Activated CD4-positive, alpha-beta T cell treated with anti-CD3 and anti-CD28 coated beads, Interleukin-2, amount 10 ng/mL, durations not matched to agents 24 days and 14 days (primary cell): ENCODE measurements at regions not wholly inside any gene's neighbourhood (a gene's known extent, or its start where the extent isn't known, plus 50 kb on each side); places are given as distances from the start of the nearest gene placed in this dataset.
"Not testable (repeated sequence)": the region's sequence is repeated elsewhere in the genome, so short reads cannot be mapped to it uniquely, and the experiment has no call there.

Experiments used
- DNase-seq: peaks from one replicate; pipeline ENCODE4 v3.0.0; 2022
- H3K27ac Mint-ChIP-seq: one replicate; pipeline ENCODE4 v1.8.0; 2022; ENCODE audit warnings: mild to moderate bottlenecking, mixed read lengths
- H3K27me3 Mint-ChIP-seq: one replicate; pipeline ENCODE4 v1.8.0; 2022; ENCODE audit warnings: mixed read lengths
- H3K36me3 Mint-ChIP-seq: one replicate; pipeline ENCODE4 v1.8.0; 2022; ENCODE audit warnings: low read depth, mild to moderate bottlenecking, mixed read lengths
- H3K4me1 Mint-ChIP-seq: one replicate; pipeline ENCODE4 v1.8.0; 2021; ENCODE audit warnings: mixed read lengths
- H3K4me3 Mint-ChIP-seq: one replicate; pipeline ENCODE4 v1.8.0; 2022; ENCODE audit warnings: mild to moderate bottlenecking, moderate library complexity, mixed read lengths
- H3K9me3 Mint-ChIP-seq: one replicate; pipeline ENCODE4 v1.8.0; 2021; ENCODE audit warnings: mixed read lengths
- intact Hi-C: fragments of 100-400 bp; cut with micrococcal nuclease; formaldehyde crosslinking; loops from one replicate; pipeline ENCODE4 v1.15.1; 2023

- intact Hi-C loops: loop anchor here (10.0 kb wide), 1 partner anchor 65 kb away; no protein-coding TSS in a partner anchor
- H3K27ac Mint-ChIP-seq: no peak overlapping the region
- H3K4me3 Mint-ChIP-seq: no peak overlapping the region
- no peaks in the 10 kb centered on the region for H3K4me1 Mint-ChIP-seq
- DNase-seq: no peak
- H3K9me3 Mint-ChIP-seq: no peaks in the 10 kb centered on the region
- no peaks in the 10 kb centered on the region for H3K27me3 Mint-ChIP-seq
- H3K36me3 Mint-ChIP-seq: no peaks in the 10 kb centered on the region
Measured at GRCh38 chr7:16369855-16370254, 51.5 kb downstream of the CRPPA start.

- H3K9me3 Mint-ChIP-seq, H3K4me3 Mint-ChIP-seq, H3K27me3 Mint-ChIP-seq, intact Hi-C loops, H3K27ac Mint-ChIP-seq, H3K36me3 Mint-ChIP-seq, H3K4me1 Mint-ChIP-seq, DNase-seq: not testable (repeated sequence)
Measured at GRCh38 chr7:16369309-16369708, 52.0 kb downstream of the CRPPA start.

DNA sequence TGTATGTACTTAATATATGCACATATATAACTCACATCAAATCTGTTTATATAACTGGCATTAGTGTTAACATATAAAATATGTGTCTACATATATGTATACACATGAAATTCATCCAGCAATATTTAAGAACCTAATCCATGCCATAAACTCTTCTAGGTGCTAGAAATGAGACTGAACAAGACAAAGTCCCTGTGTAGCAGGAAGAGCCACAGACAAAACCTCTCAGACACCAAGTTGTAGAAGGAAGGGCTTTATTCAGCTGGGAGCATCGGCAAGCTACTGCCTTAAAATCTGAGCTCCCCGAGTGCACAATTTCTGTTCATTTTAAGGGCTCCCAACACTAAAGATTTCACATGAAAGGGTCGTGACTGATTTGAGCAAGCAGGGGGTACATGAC is 52.5 kb downstream of the CRPPA start:
- no peak overlapping the region for H3K4me3 Mint-ChIP-seq
- no peak for DNase-seq
- no peaks in the 10 kb centered on the region for H3K9me3 Mint-ChIP-seq
- intact Hi-C loops: no loop called here
- no peak overlapping the region for H3K27ac Mint-ChIP-seq
- no peaks in the 10 kb centered on the region for H3K27me3 Mint-ChIP-seq
- no peaks in the 10 kb centered on the region for H3K36me3 Mint-ChIP-seq
- H3K4me1 Mint-ChIP-seq: no peaks in the 10 kb centered on the region

GRCh38 chr7:16367115-16367514 is 54.2 kb downstream of the CRPPA start:
- Mint-ChIP-seq H3K36me3 (no peaks in the 10 kb centered on the region), H3K4me3 (no peak overlapping the region), H3K27me3 (no peaks in the 10 kb centered on the region), H3K27ac (no peak overlapping the region), H3K9me3 (no peaks in the 10 kb centered on the region), H3K4me1 (no peaks in the 10 kb centered on the region)
- DNase-seq: no peak
- intact Hi-C loops: no loop called here

DNA sequence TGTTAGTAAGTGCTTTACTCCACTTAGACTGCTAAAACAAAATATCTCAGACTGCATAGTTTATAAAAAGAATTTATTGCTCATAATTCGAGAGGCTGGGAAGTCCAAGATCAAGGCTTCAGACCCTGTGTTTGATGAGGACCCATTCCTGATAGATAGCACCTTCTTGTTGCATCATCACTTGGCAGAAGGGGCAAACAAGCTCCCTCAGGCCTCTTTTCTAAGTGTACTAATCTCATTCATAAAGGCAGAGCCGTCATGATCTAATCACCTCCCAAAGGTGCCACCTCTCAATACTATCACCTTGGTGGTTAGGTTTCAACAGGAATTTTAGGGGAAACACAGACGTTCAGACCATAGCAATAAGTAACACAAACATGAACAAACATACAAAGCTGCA is 55.4 kb downstream of the CRPPA start:
- Mint-ChIP-seq H3K27me3 (no peaks in the 10 kb centered on the region), H3K4me1 (no peaks in the 10 kb centered on the region), H3K27ac (no peak overlapping the region), H3K9me3 (no peaks in the 10 kb centered on the region), H3K4me3 (no peak overlapping the region), H3K36me3 (no peaks in the 10 kb centered on the region)
- no peak for DNase-seq
- intact Hi-C loops: no loop called here

DNA sequence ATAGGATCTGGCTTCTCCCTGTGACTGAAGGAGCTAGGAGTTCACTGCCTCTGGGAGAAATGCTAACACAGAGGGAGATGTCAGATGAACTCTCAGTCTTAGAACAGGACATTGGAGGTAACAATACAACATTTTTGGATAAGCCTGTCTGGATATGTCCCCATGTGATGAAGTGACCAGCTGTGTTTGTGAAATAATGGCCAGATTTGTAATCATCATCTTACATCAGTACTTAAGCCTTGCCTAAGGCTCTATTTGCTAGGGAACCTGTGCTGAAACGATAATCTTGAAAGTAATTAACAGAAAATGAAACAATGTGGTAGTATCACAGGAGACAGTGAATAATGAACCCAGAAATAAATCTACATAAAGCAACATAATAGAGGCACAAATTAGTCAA is 56.2 kb downstream of the CRPPA start:
- DNase-seq: no peak
- Mint-ChIP-seq H3K27me3 (no peaks in the 10 kb centered on the region), H3K4me3 (no peak overlapping the region), H3K36me3 (no peaks in the 10 kb centered on the region), H3K27ac (no peak overlapping the region), H3K9me3 (no peaks in the 10 kb centered on the region), H3K4me1 (no peaks in the 10 kb centered on the region)
- intact Hi-C loops: no loop called here

GRCh38 chr7:16359216-16359615 is 62.1 kb downstream of the CRPPA start:
- Mint-ChIP-seq H3K36me3 (no peaks in the 10 kb centered on the region), H3K4me3 (no peak overlapping the region), H3K4me1 (no peaks in the 10 kb centered on the region), H3K9me3 (no peaks in the 10 kb centered on the region), H3K27ac (no peak overlapping the region), H3K27me3 (no peaks in the 10 kb centered on the region)
- DNase-seq: no peak
- intact Hi-C loops: no loop called here

DNA sequence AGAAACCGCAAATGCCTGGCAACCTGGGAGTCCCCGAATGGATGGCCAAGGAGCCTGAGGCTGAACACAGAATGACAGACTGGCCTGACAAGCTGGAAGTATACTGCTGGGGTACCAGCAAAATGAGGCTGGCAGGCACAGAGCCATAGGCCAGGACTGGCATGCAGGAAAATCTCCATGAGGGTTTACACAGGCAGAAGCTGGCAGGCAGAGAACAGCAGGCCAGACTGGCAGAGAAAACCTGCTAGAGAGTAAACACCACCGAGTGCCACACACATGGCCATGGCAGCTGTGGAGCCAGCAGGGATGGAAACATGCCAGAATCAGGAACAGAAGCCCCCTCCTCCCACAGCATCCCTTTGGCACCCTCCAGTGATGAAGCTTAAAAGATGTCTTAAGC is 63.4 kb downstream of the CRPPA start:
- Mint-ChIP-seq H3K36me3 (no peaks in the 10 kb centered on the region), H3K27me3 (no peaks in the 10 kb centered on the region), H3K4me3 (no peak overlapping the region), H3K4me1 (no peaks in the 10 kb centered on the region), H3K9me3 (no peaks in the 10 kb centered on the region), H3K27ac (no peak overlapping the region)
- intact Hi-C loops: no loop called here
- DNase-seq: no peak

DNA sequence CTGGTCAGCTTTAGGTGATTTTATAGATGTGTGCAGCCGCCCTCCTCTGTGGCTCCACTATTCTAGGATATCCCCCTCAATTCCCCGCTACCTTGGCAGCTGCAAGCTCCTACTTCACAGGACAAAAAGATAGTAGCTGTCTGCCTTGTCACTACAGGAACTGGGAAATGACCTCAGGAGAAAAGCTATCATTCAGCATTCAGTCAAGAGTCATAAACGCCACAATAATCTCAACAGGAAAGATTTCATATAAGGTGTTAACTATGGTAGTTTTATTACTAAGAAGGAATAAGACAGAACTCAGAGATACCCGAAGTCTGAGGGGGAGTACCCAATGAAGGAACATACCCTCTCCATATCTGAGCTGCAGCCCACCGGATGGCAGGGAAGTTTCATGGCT is 63.9 kb downstream of the CRPPA start:
- no peak for DNase-seq
- Mint-ChIP-seq H3K4me3 (no peak overlapping the region), H3K27ac (no peak overlapping the region), H3K9me3 (no peaks in the 10 kb centered on the region), H3K36me3 (no peaks in the 10 kb centered on the region), H3K4me1 (no peaks in the 10 kb centered on the region), H3K27me3 (no peaks in the 10 kb centered on the region)
- intact Hi-C loops: no loop called here

DNA sequence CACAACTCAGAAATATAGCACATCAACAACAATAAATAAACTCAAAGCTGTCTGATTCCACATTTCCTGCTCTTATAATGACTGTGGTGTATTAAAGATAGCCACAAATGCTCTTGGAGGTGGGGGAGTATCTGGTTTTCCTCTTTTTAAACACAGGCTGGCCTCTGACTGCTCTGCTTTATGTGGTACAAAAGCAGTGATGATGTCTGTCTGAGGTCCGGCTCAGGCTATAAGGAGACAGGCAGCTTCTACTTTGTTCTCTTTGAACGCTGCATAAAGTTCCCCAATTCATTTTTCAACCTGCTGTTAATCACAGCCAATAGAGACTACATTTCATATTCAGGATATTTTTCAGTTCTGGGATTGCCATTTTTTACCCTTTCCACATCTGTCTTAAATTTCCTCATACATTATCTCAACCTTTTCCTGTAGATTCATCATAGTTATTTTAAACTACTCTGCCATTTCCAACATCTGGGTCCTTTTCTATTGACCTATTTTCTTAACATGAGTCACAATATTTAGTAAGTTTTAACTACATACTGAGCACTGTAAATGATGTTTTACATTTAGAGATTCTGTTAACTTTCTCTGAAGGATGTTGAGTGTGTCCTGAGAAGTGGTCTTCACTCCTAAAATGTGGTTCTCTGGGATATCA is 64.9 kb downstream of the CRPPA start:
- DNase-seq: no peak
- H3K36me3 Mint-ChIP-seq: no peaks in the 10 kb centered on the region
- H3K27ac Mint-ChIP-seq: no peak overlapping the region
- no peaks in the 10 kb centered on the region for H3K27me3 Mint-ChIP-seq
- no peaks in the 10 kb centered on the region for H3K9me3 Mint-ChIP-seq
- H3K4me3 Mint-ChIP-seq: no peak overlapping the region
- intact Hi-C loops: no loop called here
- H3K4me1 Mint-ChIP-seq: no peaks in the 10 kb centered on the region

DNA sequence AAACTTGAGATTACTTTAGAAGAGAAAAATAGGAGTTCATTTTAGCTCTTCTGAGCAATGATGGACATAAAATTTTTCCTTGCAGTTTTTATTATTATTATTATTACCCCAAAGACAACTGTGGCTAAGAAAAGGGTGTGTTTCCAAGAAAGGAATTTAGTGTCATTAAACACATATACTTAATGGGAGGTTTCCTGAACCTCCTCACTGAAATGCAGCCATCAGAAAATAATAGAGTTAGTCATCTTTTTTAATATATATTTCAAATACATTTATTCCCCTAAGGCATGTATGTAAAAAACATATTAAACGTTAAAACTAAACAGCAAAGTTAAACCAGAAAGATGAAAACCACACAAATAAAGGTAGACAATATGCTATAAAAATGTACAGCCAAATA is 66.8 kb downstream of the CRPPA start:
- no peaks in the 10 kb centered on the region for H3K9me3 Mint-ChIP-seq
- no peak overlapping the region for H3K27ac Mint-ChIP-seq
- DNase-seq: no peak
- no peaks in the 10 kb centered on the region for H3K36me3 Mint-ChIP-seq
- H3K27me3 Mint-ChIP-seq: no peaks in the 10 kb centered on the region
- H3K4me3 Mint-ChIP-seq: no peak overlapping the region
- H3K4me1 Mint-ChIP-seq: no peaks in the 10 kb centered on the region
- intact Hi-C loops: no loop called here

- DNase-seq: no peak
- Mint-ChIP-seq H3K4me1 (no peaks in the 10 kb centered on the region), H3K27me3 (no peaks in the 10 kb centered on the region), H3K27ac (no peak overlapping the region), H3K9me3 (peaks cover 6% of the 10 kb centered on the region), H3K4me3 (no peak overlapping the region), H3K36me3 (no peaks in the 10 kb centered on the region)
- intact Hi-C loops: no loop called here
Measured at GRCh38 chr7:16353226-16353625, 68.1 kb downstream of the CRPPA start.

DNA sequence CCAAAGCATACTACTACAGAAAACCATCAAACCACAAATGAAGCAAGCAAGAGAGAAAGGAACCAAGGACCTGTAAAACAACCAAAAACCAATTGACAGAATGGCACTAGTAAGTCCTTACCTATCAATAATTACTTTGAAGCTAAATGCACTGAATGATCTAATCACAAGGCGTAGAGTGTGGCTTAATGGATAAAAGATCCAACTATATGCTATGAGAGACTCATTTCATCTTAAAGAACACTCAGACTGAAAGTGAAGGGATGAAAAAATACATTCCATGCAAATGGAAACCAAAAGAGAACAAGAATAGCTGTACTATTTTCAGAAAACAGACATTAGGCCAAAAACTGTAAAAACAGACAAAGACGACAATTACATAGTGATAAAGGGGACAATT is 70.7 kb downstream of the CRPPA start:
- no peak for DNase-seq
- no peaks in the 10 kb centered on the region for H3K27me3 Mint-ChIP-seq
- H3K9me3 Mint-ChIP-seq: peaks cover 6% of the 10 kb centered on the region
- no peaks in the 10 kb centered on the region for H3K36me3 Mint-ChIP-seq
- H3K27ac Mint-ChIP-seq: no peak overlapping the region
- intact Hi-C loops: no loop called here
- H3K4me3 Mint-ChIP-seq: no peak overlapping the region
- H3K4me1 Mint-ChIP-seq: no peaks in the 10 kb centered on the region

DNA sequence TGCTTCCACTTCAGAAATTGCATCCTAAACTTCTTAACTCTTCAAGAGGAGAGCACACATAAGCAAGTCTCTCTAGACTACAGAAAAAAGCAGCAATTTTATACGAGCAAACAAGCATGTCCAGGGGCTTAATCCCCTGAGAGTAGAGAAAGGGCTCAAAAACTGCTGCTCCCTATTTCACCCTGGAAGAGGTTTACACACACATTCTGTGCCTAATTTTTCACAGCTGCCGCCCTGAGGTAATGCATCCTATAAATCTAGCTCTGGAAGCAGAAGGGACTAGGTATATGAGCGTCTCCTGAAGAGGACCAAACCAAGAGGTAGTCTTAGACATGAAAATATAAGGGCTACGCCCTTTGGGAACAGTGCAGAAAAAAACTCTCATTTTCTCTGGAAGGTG is 73.1 kb downstream of the CRPPA start:
- Mint-ChIP-seq H3K27me3 (no peaks in the 10 kb centered on the region), H3K4me1 (no peaks in the 10 kb centered on the region), H3K9me3 (peaks cover 6% of the 10 kb centered on the region), H3K27ac (no peak overlapping the region), H3K36me3 (no peaks in the 10 kb centered on the region), H3K4me3 (no peak overlapping the region)
- DNase-seq: no peak
- intact Hi-C loops: no loop called here

DNA sequence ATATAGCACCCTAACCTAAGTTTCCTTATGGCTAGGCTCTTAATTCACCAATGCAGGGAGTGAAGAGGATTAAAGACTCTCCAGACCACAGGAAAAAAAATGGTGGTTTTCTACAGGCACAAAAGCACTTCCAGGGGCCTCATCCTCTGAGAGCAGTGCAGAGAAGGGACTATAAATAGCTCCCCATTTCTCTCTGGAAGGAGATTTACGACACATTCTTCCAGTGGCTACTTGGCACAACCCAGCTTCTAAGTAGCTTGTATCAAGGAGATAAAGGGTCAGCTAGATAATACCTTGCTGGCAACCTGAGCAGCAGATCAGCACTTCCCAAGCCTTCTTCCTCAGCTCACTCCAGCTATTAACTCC is 73.5 kb downstream of the CRPPA start:
- Mint-ChIP-seq H3K27me3 (no peaks in the 10 kb centered on the region), H3K4me1 (no peaks in the 10 kb centered on the region), H3K4me3 (no peak overlapping the region), H3K27ac (no peak overlapping the region), H3K36me3 (no peaks in the 10 kb centered on the region), H3K9me3 (peaks cover 6% of the 10 kb centered on the region)
- intact Hi-C loops: no loop called here
- no peak for DNase-seq
